Small intestine (tissue), 7 donors: ENCODE measurements at regions not wholly inside any gene's neighbourhood (a gene's known extent, or its start where the extent isn't known, plus 50 kb on each side); places are given as distances from the start of the nearest gene placed in this dataset.

ENCODE experiments used
- DNase-seq, 2 donors: peaks; one replicate each; pipeline versions ENCODE4 v3.0.0 to v3.0.0-alpha.2; 2013
- FAIRE-seq: peaks from 2 replicates; lab custom pipeline; 2012; peaks lifted over from hg19 to GRCh38; lab: Jason Lieb, UNC
- H3K27ac ChIP-seq, 3 donors: one replicate each; pipeline ENCODE4 v1.5.1; 2013; ENCODE audit warnings: low read length in 2 of 3, mild to moderate bottlenecking in 2 of 3, control low read depth in 1 of 3, inconsistent platforms in 1 of 3, low read depth in 1 of 3, moderate library complexity in 1 of 3
- H3K27me3 ChIP-seq, 3 donors: one replicate each; pipeline ENCODE4 v1.6.1; 2013; ENCODE audit warnings: low read length in 3 of 3, inconsistent platforms in 1 of 3; ENCODE audit not compliant: control insufficient read depth in 3 of 3, insufficient read depth in 3 of 3
- H3K36me3 ChIP-seq, 3 donors: one replicate each; pipeline ENCODE4 v1.6.1; 2013; ENCODE audit warnings: low read length in 3 of 3, inconsistent platforms in 1 of 3, low read depth in 1 of 3, mild to moderate bottlenecking in 1 of 3, moderate library complexity in 1 of 3; ENCODE audit not compliant: control insufficient read depth in 3 of 3, insufficient read depth in 2 of 3
- H3K4me1 ChIP-seq, 3 donors: one replicate each; pipeline ENCODE4 v1.6.1; 2013; ENCODE audit warnings: low read length in 2 of 3, inconsistent platforms in 1 of 3, low read depth in 1 of 3, mild to moderate bottlenecking in 1 of 3, moderate library complexity in 1 of 3; ENCODE audit not compliant: control insufficient read depth in 3 of 3, insufficient read depth in 2 of 3
- H3K4me3 ChIP-seq, 3 donors: one replicate each; pipeline ENCODE4 v1.5.1; 2013; ENCODE audit warnings: low read length in 3 of 3, control low read depth in 1 of 3, inconsistent platforms in 1 of 3, low read depth in 1 of 3, mild to moderate bottlenecking in 1 of 3, moderate library complexity in 1 of 3
- H3K9me3 ChIP-seq, 2 donors: one replicate each; pipeline ENCODE4 v1.6.1; 2013; ENCODE audit warnings: low read depth in 1 of 2, low read length in 1 of 2; ENCODE audit not compliant: control insufficient read depth in 2 of 2, insufficient read depth in 1 of 2
- WGBS, 3 donors: extraction: QIAGEN DNeasy Blood & Tissue Kit; methylation state at CpG; one replicate each; pipeline ENCODE4 v1.1.7; 2013; 5-methylcytosine and 5-hydroxymethylcytosine counted together
- donor health status: healthy with polysubstance abuse.
- donor health status: control.
- donor health status: control.
- donor health status: Bipolar disorder and iron deficiency.
- donor health status: healthy.

DNA sequence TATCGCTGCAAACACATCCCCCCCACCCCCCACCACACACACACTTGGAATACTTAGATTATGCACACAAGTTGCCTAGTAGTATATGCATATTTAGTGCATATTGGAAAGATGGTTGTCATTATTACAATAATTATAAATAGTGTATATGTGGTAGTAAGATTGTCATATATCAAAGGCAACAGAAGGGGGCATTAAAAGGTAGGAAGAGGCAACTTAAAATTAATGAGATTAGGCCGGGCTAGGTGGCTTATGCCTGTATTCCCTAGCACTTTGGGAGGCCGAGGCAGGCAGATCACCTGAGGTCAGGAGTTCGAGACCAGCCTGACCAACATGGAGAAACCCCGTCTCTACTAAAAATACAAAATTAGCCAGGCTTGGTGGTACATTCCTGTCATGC lies 52.1 kb downstream of the GSC start:
- Histone ChIP-seq H3K4me3 (no peak overlapping the region), H3K4me1 (no peaks in the 10 kb centered on the region)

DNA sequence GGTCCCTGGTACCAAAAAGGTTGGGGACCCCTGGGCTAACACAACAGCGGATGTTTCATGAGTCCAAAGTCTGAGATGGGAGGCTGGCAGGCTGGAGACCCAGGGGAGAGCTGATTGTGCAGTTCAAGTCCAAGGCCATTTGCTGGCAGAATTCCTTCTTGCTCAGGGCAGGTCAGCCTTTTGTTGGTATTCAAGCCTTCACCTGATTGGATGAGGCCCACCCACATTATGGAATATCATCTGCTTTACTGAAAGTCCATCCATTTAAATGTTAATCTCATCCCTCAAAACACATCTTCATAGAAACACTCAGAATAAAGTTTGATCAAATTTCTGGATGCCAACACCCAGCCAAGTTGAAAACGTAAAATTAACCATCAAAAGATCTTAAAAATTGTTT lies 52.9 kb downstream of the GSC start:
- H3K36me3 ChIP-seq = no peaks in the 10 kb centered on the region
- H3K4me1 ChIP-seq = no peaks in the 10 kb centered on the region
- H3K9me3 ChIP-seq = no peaks in the 10 kb centered on the region
- 56 to 91% (median 67%) methylated on average over 2 of the region's 2 CpGs for WGBS, 3 donors
- DNase-seq (no peak), FAIRE-seq (no peak)
- H3K27me3 ChIP-seq = peaks cover 0 to 5% (median 3%) of the 10 kb centered on the region in 3 donors
- H3K27ac ChIP-seq = no peak overlapping the region
- no peak overlapping the region for H3K4me3 ChIP-seq

More for the DNA sequence above, 52.1 kb downstream of the GSC start:
- DNase-seq = no peak
- no peaks in the 10 kb centered on the region for H3K9me3 ChIP-seq
- H3K27ac ChIP-seq = no peak overlapping the region
- no peak for FAIRE-seq
- peaks cover 0 to 5% (median 2%) of the 10 kb centered on the region in 3 donors for H3K27me3 ChIP-seq
- WGBS, 3 donors = 52 to 85% (median 80%) methylated on average over 5 of the region's 5 CpGs
- H3K36me3 ChIP-seq = no peaks in the 10 kb centered on the region

DNA sequence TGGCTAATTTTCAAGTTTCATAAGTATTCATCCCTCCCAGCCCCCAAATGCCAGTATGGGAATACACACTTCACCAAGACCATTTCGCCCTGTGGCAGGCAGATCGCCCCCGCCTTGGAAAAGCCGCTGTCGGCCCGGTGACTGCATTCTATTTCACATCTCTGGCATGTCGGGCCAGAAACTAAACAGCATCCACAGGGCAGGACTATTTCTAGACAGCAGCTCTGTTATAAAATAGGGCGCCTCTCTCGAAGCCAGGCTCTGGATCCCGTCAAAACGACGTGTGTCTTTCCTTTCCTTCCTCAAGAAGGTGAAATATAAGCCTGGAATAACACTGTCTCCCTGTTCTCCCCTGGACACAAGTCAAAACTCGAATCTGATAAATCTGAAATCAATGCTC lies 56.8 kb downstream of the GSC start:
- Histone ChIP-seq H3K4me1 (no peaks in the 10 kb centered on the region), H3K36me3 (no peaks in the 10 kb centered on the region), H3K27ac (no peak overlapping the region), H3K27me3 (peaks cover 0 to 5% (median 3%) of the 10 kb centered on the region in 3 donors), H3K9me3 (no peaks in the 10 kb centered on the region), H3K4me3 (no peak overlapping the region)
- WGBS, 3 donors = 58 to 82% (median 78%) methylated on average over 13 of the region's 13 CpGs
- no peak for DNase-seq
- no peak for FAIRE-seq

DNA sequence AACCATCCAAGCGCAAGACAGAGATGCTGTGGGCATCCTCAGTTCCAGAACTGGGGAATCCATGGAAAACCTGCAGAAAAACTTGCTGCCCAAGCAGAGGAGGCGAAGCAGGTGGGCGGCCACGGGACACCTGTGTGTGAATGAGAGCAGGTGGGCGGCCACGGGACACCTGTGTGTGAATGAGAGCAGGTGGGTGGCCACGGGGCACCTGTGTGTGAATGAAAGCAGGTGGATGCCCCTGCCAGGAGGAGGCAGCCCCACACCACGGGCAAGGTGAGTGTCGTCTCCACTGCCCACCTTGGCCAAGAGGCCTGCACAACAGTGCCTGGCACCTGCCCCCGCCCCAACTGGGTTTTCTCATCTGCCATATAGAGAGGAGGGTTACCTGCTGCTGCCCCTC lies 59.2 kb downstream of the GSC start:
- H3K4me1 ChIP-seq = no peaks in the 10 kb centered on the region
- peaks cover 0 to 3% (median 3%) of the 10 kb centered on the region in 3 donors for H3K27me3 ChIP-seq
- 70 to 84% (median 70%) methylated on average over 9 to 10 of the region's 10 CpGs for WGBS, 3 donors
- H3K4me3 ChIP-seq = no peak overlapping the region
- no peak for DNase-seq
- FAIRE-seq = no peak
- no peak overlapping the region for H3K27ac ChIP-seq
- no peaks in the 10 kb centered on the region for H3K9me3 ChIP-seq
- no peaks in the 10 kb centered on the region for H3K36me3 ChIP-seq

DNA sequence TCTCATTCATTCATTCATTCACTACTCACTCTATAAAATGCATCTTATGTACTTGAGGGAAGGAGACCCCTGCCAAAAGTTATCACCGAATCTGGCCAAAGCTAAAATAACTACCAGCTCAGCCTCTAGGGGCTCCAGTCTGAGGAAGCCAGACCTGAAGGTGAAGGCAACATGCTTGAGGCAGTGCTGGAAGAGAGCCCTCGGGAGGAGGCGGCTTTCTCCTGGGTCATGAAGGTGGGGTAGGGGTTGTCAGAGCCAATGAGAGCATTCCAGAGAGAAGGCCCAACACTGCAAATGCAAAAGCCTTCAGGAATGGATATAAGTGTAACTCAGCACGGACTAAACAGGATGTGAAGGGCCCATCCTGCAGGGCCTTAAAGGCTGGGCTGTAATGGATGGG lies 62.4 kb downstream of the GSC start:
- Histone ChIP-seq H3K27ac (no peak overlapping the region), H3K4me1 (no peaks in the 10 kb centered on the region), H3K9me3 (no peaks in the 10 kb centered on the region), H3K36me3 (no peaks in the 10 kb centered on the region), H3K4me3 (no peak overlapping the region), H3K27me3 (peaks cover 0 to 3% (median 0%) of the 10 kb centered on the region in 3 donors)
- no peak for DNase-seq
- 33 to 44% (median 40%) methylated on average over 4 of the region's 4 CpGs for WGBS, 3 donors
- no peak for FAIRE-seq

DNA sequence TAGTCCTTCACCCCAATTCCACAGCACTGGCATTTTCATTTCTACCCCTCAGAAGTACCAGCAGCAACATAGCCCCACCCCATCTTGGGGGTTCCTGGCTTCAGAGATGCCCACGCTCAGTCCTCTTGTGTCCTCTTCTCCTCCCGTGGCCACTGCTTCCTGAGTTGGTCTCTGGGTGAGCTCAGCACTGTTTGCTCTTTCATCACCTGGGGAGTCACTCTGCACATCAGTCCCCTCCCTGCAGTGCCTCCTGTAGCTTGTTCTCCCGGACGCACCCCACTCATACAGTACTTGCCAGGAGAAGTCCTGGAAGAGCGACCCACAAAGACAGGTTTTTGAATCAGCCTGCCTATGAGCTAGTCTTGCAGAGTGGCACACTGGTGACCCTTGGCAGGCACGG lies 63.8 kb downstream of the GSC start:
- no peak for FAIRE-seq
- no peak for DNase-seq
- 67 to 75% (median 73%) methylated on average over 6 of the region's 6 CpGs for WGBS, 3 donors

DNA sequence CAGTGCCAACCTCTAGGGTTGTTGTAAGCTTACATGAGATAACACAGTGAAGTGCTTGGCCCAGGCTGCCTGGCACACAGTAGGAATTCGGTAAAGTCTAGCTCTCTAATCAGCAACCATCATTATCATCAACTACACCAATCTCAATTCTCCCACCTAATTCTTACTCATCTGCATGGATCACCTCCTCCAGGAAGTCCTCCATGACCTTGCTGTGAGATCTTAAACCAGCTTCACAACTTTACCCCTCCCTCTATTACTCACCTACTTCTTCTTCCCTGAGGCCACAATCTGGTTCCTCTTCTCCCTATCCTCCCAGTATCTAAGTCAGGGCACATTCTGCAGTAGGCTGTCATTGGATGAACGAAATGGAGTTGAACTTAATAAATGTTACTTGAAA lies 67.3 kb downstream of the GSC start:
- Histone ChIP-seq H3K36me3 (no peaks in the 10 kb centered on the region), H3K4me1 (no peaks in the 10 kb centered on the region), H3K27me3 (peaks cover 0 to 3% (median 0%) of the 10 kb centered on the region in 3 donors), H3K4me3 (no peak overlapping the region), H3K9me3 (no peaks in the 10 kb centered on the region), H3K27ac (no peak overlapping the region)
- no peak for FAIRE-seq
- WGBS, 3 donors = 56 to 80% (median 64%) methylated on average over 2 of the region's 2 CpGs
- DNase-seq = no peak

More for the DNA sequence above, 63.8 kb downstream of the GSC start:
- Histone ChIP-seq H3K27ac (no peak overlapping the region), H3K9me3 (no peaks in the 10 kb centered on the region), H3K36me3 (no peaks in the 10 kb centered on the region), H3K27me3 (no peaks in the 10 kb centered on the region), H3K4me3 (no peak overlapping the region), H3K4me1 (no peaks in the 10 kb centered on the region)

DNA sequence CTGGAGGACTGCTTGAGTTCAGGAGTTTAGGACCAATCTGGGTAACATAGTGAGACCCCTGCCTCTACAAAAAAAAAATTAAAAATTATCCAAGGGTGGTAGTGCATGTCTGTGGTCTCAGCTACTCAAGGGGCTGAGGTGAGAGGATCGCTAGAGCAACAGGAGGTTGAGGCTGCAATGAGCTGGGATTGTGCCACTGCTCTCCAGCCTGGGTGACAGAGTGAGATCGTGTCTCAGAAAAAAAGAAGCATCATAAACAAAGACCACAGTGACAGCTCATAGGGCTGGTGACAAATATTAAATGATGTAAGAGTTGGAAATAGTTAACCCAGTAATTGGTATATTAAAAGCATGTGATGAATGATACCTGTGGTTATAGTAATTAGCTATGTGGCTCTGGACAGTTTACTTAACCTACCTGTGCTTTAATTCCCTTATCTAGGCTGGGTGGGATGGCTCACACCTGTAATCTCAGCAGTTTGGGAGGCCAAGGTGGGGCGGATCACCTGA lies 68.0 kb downstream of the GSC start:
- FAIRE-seq = no peak
- WGBS, 3 donors = 44 to 65% (median 44%) methylated on average over 3 of the region's 3 CpGs
- Histone ChIP-seq H3K4me3 (no peak overlapping the region), H3K9me3 (no peaks in the 10 kb centered on the region), H3K27ac (no peak overlapping the region), H3K4me1 (no peaks in the 10 kb centered on the region), H3K36me3 (no peaks in the 10 kb centered on the region), H3K27me3 (peaks cover 0 to 3% (median 0%) of the 10 kb centered on the region in 3 donors)
- DNase-seq = no peak

DNA sequence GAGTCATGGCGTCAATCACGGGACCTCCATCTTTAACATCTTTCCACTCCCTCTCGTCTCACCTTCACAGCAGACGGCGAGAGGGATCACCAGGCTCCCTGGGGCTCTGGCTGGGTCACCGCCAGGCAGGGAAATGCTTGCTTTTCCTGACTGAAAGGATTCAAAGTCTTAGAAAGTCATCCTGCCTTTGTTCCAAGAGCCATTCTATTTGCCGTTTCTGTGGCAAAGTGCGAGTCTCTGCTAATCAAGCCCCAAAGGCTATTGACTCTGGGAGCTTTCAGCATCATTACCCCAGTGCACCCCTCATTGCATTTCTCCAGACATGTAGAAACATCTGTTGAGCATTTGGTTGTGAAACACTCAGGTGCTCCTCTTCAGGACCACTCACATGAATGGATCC lies 69.6 kb downstream of the GSC start:
- no peak overlapping the region for H3K27ac ChIP-seq
- WGBS, 3 donors = 47 to 64% (median 63%) methylated on average over 8 of the region's 8 CpGs

More for the DNA sequence above, 69.6 kb downstream of the GSC start:
- Histone ChIP-seq H3K36me3 (no peaks in the 10 kb centered on the region), H3K9me3 (no peaks in the 10 kb centered on the region), H3K4me1 (no peaks in the 10 kb centered on the region), H3K4me3 (no peak overlapping the region), H3K27me3 (peaks cover 0 to 3% (median 0%) of the 10 kb centered on the region in 3 donors)
- DNase-seq (no peak), FAIRE-seq (no peak)
